HFFc6 (cell line): ENCODE measurements at regions not wholly inside any gene's neighbourhood (a gene's known extent, or its start where the extent isn't known, plus 50 kb on each side); places are given as distances from the start of the nearest gene placed in this dataset.

Experiments
- DNase-seq: peaks from one replicate; pipeline ENCODE4 v3.0.0-alpha.2; 2018
- H3K27ac Mint-ChIP-seq: 2 replicates; pipeline ENCODE4 v1.8.0; 2020; ENCODE audit warnings: mild to moderate bottlenecking, mixed read lengths
- H3K27me3 Mint-ChIP-seq: 2 replicates; pipeline ENCODE4 v1.8.0; 2021; ENCODE audit warnings: mild to moderate bottlenecking, moderate library complexity, mixed read lengths; ENCODE audit not compliant: insufficient read depth
- H3K36me3 Mint-ChIP-seq: 2 replicates; pipeline ENCODE4 v1.8.0; 2021; ENCODE audit warnings: low read depth, mixed read lengths
- H3K4me1 Mint-ChIP-seq: 2 replicates; pipeline ENCODE4 v1.8.0; 2020; ENCODE audit warnings: low read depth, mixed read lengths
- H3K4me3 Mint-ChIP-seq: 2 replicates; pipeline ENCODE4 v1.8.0; 2020; ENCODE audit warnings: mild to moderate bottlenecking, moderate library complexity, mixed read lengths
- H3K9me3 Mint-ChIP-seq: 2 replicates; pipeline ENCODE4 v1.8.0; 2020; ENCODE audit warnings: mild to moderate bottlenecking, mixed read lengths
- TF ChIP-seq, protein P1 (sequence below): fragments of 200-600 bp; sonication (generic); IDR thresholded peaks from 2 replicates; pipeline ENCODE4 v1.5.0; 2021; ENCODE audit warnings: antibody characterized with exemption, mild to moderate bottlenecking

DNA sequence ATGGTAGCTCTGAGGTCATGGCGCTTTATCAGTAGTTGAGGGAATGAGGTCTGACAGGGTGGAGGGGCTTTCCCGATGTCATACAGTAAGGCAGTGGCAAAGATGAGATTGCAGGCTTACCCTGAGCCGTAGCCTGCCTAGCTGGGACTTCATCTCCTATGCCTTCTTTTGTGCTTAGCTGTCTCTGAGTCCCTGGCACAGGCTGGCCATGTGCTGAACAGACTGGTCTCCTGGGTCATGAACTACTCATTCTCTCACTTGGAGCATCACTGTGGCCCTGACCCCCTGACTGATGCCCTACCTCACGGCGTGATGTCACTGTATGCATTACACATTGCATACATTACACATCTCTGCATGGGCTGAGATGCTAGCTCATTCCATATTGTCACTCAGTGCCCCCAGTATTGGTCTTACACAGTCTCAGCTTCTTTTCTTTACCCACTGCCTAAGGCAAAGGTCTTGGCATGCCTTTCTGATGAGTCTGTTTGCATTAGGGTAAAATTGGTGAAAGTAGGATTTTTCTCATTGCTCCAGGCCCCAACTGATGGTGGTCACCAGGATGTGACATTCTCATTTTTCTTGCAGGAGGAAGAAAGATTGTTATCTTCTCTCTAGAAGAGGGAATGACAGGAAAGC lies 389.4 kb upstream of the CADM1 start:
- Mint-ChIP-seq H3K4me1 (no peaks in the 10 kb centered on the region), H3K27ac (no peak overlapping the region), H3K36me3 (0 out of 2 replicates have a peak, but pooled peaks cover 5% of the 10 kb centered on the region), H3K27me3 (peaks cover under 1% of the 10 kb centered on the region), H3K9me3 (peaks cover 35% of the 10 kb centered on the region), H3K4me3 (no peak overlapping the region)
- TF ChIP-seq, protein P1, sequence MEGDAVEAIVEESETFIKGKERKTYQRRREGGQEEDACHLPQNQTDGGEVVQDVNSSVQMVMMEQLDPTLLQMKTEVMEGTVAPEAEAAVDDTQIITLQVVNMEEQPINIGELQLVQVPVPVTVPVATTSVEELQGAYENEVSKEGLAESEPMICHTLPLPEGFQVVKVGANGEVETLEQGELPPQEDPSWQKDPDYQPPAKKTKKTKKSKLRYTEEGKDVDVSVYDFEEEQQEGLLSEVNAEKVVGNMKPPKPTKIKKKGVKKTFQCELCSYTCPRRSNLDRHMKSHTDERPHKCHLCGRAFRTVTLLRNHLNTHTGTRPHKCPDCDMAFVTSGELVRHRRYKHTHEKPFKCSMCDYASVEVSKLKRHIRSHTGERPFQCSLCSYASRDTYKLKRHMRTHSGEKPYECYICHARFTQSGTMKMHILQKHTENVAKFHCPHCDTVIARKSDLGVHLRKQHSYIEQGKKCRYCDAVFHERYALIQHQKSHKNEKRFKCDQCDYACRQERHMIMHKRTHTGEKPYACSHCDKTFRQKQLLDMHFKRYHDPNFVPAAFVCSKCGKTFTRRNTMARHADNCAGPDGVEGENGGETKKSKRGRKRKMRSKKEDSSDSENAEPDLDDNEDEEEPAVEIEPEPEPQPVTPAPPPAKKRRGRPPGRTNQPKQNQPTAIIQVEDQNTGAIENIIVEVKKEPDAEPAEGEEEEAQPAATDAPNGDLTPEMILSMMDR = no peak
- DNase-seq = no peak

DNA sequence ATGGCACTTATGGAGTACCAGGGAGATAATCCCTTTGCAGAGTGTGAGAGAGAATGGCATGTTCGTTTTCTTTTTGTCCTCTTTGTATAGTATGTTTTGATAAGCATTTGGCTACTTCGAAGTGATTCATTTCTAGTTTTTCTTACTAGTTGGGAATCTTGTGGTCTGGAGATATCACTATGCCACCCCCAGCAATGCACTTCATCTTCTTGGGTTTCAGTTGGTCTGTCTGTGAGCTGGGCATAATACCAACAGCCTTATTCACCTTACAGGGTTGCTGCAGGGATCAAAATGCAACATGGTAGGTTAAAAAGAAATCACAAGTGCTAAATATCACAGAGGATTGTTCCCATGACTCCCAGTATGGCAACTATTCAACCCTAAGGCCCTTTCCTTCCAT lies 387.8 kb upstream of the CADM1 start:
- no peak overlapping the region for H3K27ac Mint-ChIP-seq
- TF ChIP-seq, protein P1 = no peak
- H3K9me3 Mint-ChIP-seq = peaks cover 41% of the 10 kb centered on the region
- H3K4me3 Mint-ChIP-seq = no peak overlapping the region
- no peaks in the 10 kb centered on the region; the same call in 1 of the 2 replicates for H3K27me3 Mint-ChIP-seq
- no peak for DNase-seq
- 0 out of 2 replicates have a peak, but pooled peaks cover 10% of the 10 kb centered on the region for H3K36me3 Mint-ChIP-seq
- no peaks in the 10 kb centered on the region for H3K4me1 Mint-ChIP-seq

DNA sequence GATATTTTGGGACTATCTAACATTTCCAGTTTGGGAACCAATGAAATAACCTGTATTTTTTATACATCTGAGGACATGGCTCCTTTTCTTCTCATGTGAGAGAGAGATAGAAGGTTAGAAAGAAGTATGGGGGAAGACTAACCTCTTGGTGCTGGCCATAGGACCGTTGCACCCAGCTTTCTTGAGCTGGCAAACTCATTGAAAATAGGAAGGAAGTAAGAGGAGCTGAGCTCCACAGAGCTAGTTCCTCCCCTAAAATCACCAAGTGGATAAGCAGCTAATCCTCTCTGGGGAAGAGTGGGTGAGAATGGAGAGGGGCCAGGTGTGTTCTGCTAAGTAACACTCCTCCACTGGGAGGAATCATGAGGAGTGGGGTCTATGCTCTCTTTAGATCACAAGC lies 387.4 kb upstream of the CADM1 start:
- Mint-ChIP-seq H3K27ac (no peak overlapping the region), H3K4me3 (no peak overlapping the region), H3K9me3 (peaks cover 42% of the 10 kb centered on the region), H3K36me3 (0 out of 2 replicates have a peak, but pooled peaks cover 10% of the 10 kb centered on the region), H3K27me3 (no peaks in the 10 kb centered on the region; the same call in 1 of the 2 replicates), H3K4me1 (no peaks in the 10 kb centered on the region)
- no peak for DNase-seq
- TF ChIP-seq, protein P1 = no peak

DNA sequence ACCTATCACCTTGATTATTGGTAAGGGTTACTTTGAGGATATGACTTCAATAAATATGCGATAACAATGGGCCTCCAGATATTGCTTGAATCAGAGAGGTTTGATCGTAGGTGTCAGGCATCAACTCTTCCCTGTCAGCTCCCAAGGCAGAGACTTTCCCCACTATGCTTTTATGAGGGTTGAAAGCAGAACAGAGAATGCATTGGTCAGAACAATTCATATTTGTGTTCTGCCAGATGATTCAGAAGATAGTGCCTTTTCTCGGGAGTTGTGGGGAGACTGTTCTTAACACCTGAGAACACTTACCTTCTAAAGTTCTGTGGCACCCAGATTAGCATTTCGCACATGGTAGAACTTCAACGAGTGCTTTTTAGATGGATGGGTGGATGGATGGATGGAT lies 386.3 kb upstream of the CADM1 start:
- 0 out of 2 replicates have a peak, but pooled peaks cover 10% of the 10 kb centered on the region for H3K36me3 Mint-ChIP-seq
- H3K4me1 Mint-ChIP-seq = no peaks in the 10 kb centered on the region
- H3K9me3 Mint-ChIP-seq = peaks cover 42% of the 10 kb centered on the region
- H3K27me3 Mint-ChIP-seq = no peaks in the 10 kb centered on the region; the same call in 1 of the 2 replicates
- DNase-seq = no peak
- TF ChIP-seq, protein P1 = no peak
- H3K4me3 Mint-ChIP-seq = no peak overlapping the region
- H3K27ac Mint-ChIP-seq = no peak overlapping the region

DNA sequence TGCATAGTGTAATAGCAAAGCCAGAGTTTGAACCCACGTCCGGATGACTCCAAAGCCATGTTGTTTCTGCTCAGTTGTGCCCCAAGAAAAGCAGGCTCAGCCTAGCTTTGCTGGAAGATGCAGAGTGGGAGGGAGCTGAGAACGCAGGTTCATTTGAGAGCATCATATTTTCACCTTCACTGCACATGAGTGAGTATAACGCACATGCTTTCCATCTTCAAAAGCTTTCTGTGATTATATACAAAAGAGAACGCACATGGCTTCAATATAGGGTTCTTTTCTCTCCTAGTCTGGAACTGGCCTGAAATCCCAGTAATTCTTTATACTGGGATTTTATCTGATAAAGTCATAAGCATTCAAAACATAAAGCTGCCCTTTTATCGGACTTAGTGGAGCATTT lies 385.5 kb upstream of the CADM1 start:
- H3K36me3 Mint-ChIP-seq = 0 out of 2 replicates have a peak, but pooled peaks cover 10% of the 10 kb centered on the region

More for the DNA sequence above, 385.5 kb upstream of the CADM1 start:
- H3K9me3 Mint-ChIP-seq = peaks cover 50% of the 10 kb centered on the region
- H3K4me1 Mint-ChIP-seq = no peaks in the 10 kb centered on the region
- TF ChIP-seq, protein P1 = no peak
- H3K27me3 Mint-ChIP-seq = no peaks in the 10 kb centered on the region; the same call in 1 of the 2 replicates
- no peak overlapping the region for H3K27ac Mint-ChIP-seq
- H3K4me3 Mint-ChIP-seq = no peak overlapping the region
- no peak for DNase-seq
